SHP77 treated with DMSO at 0.1 percent for 48 hours (cell line): ENCODE measurements at regions not wholly inside any gene's neighbourhood (a gene's known extent, or its start where the extent isn't known, plus 50 kb on each side); places are given as distances from the start of the nearest gene placed in this dataset.
"Not testable (repeated sequence)": the region's sequence is repeated elsewhere in the genome, so short reads cannot be mapped to it uniquely, and the experiment has no call there.

Source experiments
- DNase-seq: peaks from one replicate; lab custom pipeline; 2025; lab: John Stamatoyannopoulos, UW

DNA sequence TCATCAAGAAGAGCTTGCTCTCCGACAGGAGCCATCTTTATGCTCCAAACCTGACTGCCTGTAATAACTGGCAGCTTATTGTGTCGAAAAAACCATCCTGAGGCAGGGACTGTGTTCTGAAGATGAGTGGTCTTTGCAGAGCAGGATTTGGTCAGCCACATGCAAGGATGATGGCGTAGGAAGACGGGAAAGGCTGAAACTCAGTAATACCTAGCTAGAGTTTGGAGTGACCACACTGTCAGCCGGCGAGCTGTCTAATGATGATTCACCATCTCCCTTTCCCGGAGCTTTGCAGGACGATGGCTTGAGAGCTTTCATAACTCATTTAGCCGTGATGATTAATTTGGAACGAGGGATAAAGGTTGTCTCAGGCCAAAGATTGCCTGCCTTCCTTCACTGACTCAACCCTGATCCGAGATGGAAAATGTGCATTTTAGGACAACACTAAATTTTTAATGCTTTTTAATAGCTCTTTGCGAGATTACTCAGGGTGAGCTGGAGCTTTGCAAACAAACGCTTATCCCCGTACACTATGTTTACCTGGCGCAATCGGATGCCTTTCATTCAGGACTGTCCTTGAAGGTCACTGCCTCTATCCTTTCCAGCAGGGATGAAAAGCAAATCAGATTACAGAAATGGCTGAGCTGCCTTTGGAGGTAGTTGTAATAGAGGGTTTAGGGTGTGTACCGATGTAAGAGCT is 288.5 kb downstream of the ASMT start:
- DNase-seq, result no peak

DNA sequence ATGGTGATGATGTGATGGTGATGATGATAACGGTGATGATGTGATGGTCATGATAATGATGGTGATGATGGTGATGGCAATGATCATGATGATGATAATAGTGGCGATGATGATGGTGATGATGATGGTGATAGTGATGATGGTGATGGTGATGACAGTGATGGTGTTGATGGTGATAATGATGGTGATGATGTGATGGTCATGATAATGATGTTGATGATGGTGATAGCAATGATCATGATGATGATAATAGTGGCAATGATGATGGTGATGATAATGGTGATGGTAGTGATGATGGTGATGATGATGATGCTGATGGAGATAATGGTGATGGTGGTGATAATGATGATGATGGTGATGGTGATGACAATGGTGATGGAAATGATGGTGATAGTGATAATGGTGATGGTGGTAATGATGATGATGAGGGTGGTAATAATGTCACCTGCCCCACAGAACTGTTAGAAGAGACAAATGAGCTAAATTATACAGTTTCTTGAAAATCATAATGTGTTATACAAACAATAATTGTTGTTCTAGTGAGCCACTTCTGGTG is 289.9 kb downstream of the ASMT start:
- DNase-seq, result no peak

DNA sequence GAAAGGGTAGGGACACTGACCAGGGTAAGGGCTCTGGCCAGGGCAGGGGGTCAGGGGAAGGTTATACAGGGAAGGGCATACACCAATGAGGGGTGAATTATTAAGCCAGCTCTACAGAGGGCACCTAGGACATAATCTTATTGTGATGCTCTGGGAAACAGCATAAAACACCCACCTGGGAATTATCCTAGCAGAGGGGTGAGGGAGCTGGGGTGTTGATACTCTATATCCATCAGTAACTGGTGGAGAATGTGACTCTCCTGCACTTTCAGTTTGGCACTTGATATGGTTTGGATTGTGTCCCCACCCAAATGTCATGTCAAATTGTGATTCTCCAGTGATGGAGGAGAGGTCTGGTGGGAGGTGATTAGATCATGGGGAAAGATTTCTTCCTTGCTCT is 291.2 kb downstream of the ASMT start:
- no peak for DNase-seq

DNA sequence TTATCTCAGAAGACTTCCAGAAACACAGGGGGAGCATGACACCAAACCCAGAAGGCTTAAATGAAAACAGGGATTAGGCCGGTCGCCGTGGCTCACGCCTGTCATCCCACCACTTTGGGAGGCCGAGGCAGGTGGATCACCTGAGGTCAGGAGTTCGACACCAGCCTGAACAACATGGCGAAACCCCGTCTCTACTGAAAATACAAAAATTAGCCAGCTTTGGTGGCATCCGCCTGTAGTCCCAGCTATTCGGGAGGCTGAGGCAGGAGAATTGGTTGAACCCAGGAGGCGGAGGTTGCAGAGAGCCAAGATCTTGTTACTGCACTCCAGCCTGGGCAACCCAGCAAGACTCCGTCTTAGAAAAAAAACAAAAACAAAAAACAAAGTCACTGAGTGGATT is 294.1 kb downstream of the ASMT start:
- not testable (repeated sequence) for DNase-seq

DNA sequence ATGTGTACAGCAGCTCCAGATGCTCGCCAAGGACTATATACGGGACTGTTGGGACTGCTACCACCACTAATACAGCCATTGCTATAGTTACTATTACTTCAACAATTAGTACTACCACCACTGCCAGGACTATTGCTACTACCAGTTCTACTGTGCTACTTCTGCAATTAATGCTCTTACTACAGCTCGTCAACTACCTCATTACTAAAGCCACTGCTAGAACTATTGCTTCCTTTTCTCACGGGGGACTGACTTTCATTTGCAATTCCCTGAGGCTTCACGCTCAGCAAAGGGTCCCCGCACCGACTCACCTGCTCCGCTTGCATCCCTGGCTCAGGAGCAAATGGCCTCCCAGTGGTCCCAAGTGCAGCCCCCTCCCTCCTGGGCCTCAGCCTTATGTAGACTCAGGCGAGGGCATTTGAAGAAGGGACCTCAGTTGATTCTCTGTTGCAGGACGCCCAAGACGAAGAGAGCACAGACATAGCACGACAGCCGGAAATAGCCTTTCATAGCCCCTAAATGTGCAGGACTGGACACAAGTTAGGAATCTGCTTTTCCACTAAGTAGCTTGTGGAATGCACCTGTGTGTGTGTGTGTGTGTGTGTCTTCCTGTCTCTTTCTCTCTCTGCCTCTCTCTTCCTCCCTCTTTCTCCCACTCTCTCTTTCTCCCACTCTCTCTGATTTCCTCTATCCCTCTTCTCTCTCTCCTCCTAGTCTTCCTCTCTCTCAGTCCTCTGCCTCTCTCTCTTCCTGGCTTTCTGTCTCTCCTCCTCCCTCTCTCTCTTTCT is 294.8 kb downstream of the ASMT start:
- DNase-seq, result no peak

DNA sequence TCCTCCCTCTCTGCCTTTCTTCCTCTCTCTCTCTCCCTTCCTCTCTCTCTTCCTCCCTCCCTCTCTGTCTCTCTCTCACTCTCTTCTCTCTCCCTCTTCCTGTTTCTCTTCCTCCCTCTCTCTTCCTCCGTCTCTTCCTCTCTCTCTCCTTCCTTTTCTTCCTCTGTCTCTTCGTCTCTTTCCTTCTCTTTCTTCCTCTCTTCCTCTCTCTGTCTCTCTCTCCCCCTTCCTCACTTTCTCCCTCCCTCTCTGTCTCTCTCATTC is 295.3 kb downstream of the ASMT start:
- no peak for DNase-seq

DNA sequence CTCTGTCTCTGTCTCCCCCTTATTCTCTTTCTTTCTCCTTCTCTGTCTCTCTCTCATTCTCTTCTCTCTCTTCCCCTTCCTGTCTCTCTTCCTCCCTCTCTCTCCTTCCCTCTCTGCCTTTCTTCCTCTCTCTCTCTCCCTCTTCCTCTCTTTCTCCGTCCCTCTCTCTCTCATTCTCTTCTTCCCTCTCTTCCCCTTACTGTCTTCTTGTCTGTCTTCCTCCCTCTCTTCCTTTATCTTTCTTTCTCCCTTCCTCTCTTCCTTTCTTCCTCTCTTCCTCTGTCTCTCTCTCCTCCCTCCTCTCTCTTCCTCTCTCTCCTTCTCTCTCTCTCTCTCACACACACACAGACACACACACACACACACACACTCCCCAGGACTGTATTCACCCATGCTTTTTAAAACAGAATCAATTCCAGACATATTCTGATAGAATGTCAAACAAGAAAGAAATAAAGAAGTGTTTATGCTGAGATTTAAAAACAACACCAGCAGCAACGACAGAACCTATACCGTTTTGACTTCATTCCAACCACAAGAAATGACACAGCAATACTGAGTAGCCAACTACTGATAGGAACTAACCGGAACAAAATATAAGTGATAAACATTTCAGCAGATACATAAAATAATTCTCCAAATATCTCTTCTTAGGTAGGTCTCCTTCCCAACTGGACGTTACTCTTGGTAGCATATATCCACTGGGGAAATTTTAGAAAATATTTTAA is 296.7 kb downstream of the ASMT start:
- DNase-seq, result no peak

DNA sequence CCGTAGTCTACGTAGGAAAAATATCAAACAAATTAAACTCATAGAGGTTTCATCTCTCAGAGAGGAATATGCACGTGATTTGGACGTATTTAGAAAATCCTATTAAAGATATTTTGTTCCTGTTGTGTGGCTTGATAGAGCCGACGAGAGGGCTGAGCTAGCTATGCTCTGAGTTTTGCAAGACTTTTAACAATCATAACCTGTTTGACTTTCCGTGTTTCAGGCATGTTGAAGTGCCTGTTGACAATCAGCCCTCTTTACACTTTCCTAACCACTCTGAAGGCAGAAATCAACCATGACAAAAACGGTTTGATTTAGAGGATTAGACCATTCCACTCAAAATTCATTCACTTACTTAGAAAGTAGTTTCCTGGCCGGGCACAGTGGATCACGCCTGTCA is 297.3 kb downstream of the ASMT start:
- no peak for DNase-seq

DNA sequence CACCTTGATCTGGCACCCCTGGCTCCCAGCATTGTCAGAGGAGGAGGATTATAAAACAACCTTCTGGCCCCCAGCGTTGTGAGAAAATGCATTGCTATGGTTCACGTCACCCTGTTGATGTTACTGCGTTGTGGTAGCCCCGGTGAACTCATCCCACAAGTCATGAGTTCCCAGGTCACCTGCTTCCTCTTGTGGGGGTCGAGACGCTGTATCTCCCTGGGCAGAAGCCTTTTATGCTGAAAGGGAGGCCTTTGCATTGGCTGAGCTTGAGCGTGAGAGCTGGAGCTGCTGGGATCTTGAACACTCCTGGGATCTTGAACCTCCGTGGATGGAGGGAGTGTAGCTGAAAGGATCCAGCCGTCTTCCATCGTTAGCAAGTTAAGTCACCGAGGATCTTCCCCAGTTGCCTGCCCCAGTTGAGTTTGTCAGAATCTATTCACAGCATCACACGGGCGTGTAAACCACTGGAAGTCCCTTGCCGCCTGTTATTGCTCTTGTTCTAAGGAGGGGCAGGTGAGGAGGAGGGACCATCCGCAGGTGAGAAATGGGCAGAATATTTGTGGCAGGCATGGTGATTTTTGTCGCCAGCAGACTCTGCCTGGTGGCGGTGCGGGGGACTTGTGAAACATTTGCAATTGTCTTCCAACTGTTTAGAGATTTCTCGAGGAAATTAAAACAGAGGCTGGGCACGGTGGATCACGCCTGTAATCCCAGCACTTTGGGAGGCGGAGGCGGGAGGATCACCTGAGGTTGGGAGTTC is 299.9 kb downstream of the ASMT start:
- no peak for DNase-seq

DNA sequence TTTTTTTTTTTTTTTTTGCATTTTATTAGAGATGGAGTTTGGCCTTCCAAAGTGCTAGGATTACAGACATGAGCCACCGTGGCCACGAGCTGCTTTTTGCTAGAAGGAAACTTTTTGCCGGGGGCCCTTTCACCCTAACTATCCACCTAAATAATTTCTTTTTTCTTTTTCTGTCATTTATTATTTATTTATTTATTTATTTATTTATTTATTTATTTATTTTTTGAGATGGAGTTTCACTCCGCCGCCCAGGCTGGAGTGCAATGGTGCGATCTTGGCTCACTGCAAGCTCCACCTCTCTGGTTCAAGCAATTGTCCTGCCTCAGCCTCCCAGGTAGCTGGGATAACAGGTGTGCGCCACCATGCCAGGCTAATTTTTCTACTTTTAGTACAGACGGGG is 303.9 kb downstream of the ASMT start:
- no peak for DNase-seq

DNA sequence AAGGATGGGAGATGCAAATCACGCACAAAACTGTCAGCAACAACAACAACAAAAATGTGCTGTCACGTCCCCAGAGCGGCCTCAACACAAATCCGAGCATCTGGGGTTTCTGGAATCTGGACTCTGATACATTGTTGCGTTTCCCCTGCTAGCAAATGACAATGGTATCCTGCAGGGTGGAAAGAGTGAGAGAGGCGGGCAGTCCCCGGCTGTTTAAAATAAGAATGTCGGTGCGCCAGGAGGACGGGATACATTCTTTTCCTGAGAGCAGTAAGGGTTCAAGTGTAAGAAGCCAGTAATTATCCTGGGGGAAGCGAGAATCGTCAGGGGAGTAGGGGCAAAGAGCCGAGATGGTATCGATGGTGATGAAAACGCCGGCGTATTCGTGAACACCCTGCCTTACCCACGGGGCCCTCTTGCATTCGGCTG is 310.2 kb downstream of the ASMT start:
- no peak for DNase-seq

DNA sequence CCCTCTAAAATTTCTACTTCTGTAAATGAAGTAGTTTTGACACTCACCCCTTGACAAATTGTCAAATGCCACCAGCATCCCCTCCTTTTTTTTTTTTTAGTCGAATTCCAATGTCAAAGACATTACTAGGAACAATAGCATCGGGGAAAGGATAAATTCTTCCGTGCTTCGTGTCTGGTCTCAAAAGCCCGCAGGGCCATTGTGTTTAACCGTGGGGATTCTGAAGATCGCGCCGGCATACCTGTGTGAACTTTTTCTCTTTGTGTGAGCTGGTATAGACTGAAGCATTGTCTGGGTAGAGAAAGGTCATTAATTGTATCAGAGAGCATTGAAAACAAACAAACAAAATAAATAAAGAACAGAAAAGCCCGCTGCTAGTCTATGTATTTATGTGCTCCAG is 313.9 kb downstream of the ASMT start:
- DNase-seq, result no peak

DNA sequence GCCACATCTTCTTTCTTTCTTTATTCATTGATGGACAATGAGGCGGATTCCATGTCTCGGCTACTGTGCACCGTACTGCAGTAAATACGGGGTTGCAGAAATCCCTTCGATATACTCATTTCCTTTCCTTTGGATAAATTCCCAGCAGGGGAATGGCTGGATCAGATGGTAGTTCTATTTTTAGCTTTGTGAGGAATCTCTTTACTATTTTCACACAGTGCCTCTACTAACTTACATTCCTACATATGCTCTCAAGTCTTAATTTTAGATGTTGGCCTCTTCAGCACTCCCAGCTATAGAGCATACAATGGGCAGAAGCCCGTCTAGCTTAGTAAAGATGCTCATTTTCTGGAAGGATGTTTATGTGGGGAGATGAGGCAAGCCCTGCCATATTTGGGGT is 317.4 kb downstream of the ASMT start:
- DNase-seq, result no peak

DNA sequence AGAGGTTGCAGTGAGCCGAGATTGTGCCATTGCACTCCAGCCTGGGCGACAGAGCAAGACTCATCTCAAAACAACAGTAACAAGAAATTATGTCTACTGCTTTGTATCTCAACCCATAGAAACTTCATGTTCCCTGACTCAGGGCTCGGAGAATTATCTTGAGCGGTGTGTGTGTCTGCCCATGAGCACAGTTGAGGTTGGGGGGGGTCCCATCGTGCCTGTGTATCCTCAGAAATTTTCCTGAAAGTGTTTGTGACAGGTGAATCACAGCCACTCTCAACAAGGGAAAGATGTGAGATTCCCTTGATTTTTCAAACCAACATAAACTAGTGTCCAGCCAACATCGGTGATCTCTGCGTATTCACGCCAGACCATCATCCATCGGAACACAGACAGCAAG is 319.1 kb downstream of the ASMT start:
- no peak for DNase-seq

DNA sequence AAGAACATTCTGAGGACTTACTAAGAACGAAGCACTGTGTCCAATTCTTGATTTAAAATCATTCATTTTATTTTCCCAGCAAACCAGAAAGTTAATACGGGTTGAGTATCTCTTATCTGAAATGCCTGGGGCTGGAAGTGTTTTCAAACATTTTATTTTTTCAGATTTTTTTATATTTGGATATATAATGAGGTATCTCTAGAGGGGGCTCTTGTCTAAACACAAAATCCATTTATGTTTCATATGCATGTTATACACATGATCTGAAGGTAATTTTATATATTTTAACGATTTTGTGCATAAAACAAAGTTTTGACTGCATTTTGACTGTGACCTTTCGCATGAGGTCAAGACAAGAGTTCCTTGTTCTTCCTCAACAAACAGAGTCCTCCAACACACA is 320.9 kb downstream of the ASMT start:
- no peak for DNase-seq

DNA sequence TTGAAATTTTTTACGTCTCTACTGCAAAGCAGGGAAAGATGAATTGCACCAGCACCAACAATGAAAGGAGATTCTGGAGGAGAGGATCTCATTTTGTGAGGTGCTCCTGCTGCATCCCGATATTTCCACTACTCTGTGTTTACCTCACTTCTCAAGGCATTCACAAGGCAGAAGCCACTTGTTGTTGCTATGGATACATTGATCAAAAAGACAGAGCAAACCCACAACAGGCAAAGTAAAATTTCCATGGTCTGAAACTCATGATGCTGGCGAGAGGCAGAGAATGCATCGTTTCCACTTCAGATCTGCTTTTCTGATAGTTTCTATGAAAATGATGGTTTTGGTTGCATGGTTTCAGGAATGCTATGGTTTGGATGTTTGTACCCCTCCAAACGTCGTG is 323.3 kb downstream of the ASMT start:
- DNase-seq, result no peak

DNA sequence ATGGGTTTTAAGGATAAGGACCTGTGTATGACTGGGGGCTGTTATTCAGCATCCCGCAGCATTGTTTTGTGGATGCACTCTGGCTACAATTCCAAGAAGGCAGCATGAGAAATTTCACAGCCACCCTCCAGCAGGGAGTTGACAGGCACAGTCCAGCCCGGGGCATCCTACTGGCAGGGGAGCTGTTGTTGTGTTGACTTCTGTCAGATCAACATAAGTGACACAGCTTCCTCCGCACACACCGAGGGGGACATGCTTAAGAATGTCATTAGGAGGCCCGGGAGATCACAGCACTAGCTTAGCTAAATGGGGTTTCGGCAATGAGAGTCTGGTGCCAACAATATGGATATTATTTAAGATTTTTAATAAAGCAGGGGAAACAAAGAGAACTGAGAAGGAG is 326.5 kb downstream of the ASMT start:
- DNase-seq, result no peak

DNA sequence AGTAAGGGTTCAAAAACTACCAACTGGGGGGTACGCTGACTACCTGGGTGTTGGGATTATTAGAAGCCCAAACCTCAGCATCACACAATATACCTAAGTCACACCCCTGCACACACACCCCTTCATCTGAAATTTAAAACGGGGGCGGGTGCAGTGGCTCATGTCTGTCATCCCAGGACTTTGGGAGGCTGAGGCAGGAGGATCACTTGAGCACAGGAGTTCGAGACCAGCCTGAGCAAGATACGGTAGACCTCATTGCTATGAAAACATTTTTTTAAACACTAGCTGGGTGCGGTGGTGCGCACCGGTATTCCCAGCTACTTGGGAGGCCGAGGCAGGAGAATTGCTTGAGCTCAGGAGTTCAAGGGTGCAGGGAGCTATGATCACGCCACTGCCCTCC is 331.0 kb downstream of the ASMT start:
- DNase-seq, result no peak

DNA sequence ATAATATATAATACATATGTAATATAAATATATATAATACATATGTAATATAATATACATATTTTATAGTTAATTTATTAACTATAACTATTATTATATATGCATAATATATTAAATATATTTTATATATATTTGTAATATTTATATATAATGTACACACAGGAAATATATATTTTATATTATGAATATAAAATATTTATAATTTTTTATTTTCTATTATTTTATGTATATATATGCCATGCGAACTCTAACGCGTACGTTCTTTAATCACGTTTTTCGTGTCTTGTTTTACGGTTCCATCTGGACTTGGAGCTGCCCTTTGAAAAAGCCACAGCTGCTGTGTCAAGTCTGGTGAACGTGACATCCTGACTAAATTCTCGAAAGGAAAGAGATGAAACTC is 332.1 kb downstream of the ASMT start:
- no peak for DNase-seq
